ENCODE measurements at regions not wholly inside any gene's neighbourhood (a gene's known extent, or its start where the extent isn't known, plus 50 kb on each side); places are given as distances from the start of the nearest gene placed in this dataset.
"Not testable (repeated sequence)": the region's sequence is repeated elsewhere in the genome, so short reads cannot be mapped to it uniquely, and the experiment has no call there.

DNA sequence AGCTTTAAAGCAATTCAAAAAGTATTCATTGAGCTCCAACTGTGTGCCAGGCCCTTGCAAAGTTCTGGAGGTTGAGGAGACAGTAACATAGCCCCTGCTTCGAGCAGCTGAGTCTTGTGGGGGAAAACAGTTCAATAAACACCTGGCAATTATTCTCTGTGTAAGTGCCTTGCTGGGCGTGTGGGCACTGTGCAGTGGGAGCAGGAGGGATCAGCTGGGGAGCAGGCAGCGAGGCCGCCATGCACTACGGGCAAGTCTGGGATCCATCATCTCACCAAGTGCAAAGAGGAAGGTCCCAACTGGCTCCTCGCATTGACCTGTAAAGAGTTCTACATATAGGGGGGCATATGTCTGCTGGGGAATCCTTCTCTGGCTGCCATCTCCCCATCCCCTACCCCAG is 342.2 kb upstream of the HS6ST1 start:
- no peak for DNase-seq (ENCODE audit: low spot score)

DNA sequence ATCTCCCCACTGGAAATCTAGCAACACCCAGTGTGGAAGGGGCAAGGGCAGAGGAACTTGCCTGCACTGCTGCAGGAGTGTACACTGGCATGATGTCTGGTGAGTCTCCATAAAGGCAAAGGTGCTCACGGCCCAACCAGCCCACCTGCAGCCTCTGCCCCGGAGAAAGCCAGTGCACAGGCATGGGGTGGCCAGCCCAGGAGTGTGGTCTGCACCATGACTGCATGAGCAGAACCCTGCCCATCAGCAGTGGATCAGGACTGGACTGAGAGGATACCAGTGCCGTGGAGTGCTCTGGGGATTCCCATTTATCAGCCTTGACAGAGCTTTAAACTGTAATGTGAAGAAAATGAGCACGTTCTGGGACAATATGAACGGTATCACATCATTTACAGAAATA is 342.6 kb upstream of the HS6ST1 start:
- no peak for DNase-seq (ENCODE audit: low spot score)

DNA sequence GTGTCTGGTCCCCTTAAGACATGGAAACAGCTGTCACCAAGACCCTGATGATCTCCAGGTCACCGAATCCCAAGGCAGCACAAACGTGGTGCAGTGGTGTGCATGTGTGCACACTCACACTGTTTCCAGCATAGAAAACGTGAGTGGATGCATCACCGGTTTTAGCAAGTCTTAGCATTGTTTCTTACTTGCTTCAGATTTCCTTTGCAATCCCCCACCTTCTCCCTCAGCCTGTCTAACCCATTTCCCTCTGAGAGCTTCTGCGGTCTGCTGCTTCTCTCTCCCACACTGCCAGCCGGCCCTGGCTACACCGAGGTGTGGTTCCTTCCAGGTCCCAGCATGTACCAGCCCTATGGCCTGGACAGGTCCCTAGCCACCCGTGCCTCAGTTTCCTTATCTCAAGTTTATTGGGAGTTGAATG is 343.4 kb upstream of the HS6ST1 start:
- no peak for DNase-seq (ENCODE audit: low spot score)

DNA sequence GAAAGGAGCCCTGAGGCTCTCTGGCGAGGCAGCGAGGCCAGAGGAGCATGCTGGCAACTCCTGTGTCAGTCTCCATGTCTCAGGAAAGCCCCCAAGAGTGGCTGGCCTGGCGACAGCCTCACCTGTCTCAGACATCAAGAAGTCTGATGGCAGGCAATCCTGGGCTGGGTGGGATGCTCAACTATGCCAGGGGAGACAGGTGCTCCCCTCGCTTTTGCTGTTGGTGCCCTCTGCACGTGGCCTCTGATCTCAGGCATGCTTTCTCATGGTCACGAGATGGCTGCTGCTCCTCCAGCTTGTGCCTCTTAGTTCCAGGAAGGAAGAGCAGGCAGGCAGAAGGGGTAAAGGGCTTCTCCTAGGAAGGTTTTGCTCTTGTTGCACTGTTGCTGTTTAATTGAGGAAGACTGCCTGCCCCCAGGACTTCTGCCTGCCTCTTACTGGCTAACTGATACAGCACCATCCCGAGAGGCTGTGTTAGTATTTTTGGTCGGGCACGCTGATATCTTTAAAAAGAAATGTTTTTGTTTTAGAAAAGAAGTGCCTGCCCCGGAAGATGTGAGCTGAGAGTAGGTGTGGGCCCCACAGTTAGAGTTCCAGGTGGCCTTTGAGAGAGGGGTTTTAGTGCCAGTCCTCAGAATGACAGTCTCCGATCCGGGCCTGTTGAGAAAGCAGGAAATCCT is 344.8 kb upstream of the HS6ST1 start:
- DNase-seq (ENCODE audit: low spot score), result no peak

DNA sequence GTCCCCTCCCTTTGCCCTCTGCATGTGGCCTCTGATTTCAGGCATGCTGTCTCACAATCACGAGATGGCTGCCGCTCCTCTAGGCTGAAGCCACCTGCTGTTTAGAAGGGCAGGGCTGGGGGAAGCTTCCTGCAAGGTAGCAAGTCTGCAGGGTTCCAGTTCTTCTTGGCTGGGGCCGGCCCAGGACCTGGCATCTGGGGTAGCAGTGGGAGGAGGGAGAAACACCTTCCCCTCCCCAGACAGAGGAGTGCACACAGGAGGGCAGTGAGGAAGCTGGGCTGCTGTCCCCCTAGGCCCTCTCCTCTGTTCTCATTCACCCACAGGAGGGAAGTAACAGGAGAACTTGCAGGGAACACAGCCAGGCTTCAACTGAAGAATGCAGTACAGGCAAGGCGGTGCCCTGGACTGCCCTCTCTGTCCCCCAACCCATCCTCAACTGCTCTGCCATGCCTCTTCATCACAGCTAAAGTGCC is 345.9 kb upstream of the HS6ST1 start:
- no peak for DNase-seq (ENCODE audit: low spot score)

DNA sequence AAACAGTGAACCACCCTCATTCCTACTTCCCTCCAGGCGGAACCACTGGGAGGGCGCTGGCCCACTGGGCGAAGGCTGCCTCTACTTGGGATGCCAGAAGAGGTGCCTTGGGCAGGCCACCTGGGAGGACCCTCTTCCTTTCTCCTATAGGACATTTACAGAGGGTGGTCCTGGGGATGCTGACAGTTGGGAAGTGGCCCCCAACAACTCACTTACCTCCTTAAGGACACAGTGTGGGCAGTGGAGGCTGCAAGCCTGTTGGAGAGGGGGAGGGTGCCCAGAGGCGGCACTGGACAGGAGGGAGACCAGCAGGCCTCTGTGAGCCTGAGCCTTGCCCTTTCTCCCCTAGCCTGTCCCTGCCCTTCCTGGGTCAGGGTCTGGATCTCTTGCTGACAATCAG is 346.4 kb upstream of the HS6ST1 start:
- no peak for DNase-seq (ENCODE audit: low spot score)

DNA sequence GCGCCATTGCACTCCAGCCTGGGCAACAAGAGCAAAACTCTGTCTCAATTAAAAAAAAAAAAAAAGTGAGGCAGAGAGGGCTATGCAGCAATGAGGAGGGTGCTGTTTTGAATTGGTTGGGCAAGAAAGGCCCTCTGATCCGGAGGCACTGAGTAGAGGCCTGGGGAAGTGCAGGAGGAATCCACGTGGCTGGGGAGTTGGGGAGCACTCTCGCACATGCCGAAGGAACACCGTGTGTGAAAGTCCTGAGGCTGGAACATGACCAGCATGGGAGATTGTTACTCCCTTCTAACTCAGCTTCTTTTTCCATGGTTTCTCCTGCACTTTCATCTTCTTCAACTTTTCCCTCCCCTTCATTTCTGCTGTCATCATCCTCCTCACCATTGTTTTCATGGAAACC is 347.9 kb upstream of the HS6ST1 start:
- no peak for DNase-seq (ENCODE audit: low spot score)

DNA sequence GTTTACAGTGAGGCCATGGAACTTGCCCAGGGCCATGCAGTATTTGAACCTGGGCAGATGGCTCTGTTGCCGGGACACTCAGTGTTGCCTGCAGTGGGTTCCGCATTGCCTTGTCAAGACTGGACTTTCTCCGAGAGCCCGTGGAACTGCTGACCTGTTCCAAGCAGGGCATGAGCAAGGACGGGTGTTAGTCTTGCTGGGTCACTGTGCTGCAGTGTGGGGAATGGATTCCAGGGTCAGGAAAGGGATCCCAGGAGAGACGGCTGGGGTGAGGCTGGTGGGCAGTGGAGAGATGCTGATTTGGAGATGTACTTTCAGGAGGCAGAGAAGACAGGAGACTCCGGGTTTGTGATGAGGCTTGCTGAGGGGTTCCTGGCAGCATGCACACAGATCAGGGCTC is 348.7 kb upstream of the HS6ST1 start:
- no peak for DNase-seq (ENCODE audit: low spot score)

DNA sequence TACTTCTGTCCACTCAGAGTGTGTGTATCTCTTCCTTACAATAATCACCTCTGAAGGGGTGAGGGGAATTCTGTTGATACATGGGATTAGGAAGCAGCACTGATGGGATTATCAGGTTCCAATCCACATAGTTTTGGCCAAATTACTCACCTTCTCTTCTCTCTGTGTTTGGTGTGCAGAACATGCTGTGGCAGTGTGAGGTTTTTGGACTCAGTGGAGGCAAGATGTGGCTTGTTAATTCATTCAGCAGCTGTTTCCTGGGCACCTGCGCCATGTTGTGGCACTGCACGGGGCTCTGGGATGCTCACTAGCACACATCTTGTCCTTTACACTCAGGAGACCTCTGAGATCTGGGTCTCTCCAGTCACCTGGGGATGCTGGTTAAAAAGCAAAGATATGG is 350.3 kb upstream of the HS6ST1 start:
- DNase-seq (ENCODE audit: low spot score), result no peak

DNA sequence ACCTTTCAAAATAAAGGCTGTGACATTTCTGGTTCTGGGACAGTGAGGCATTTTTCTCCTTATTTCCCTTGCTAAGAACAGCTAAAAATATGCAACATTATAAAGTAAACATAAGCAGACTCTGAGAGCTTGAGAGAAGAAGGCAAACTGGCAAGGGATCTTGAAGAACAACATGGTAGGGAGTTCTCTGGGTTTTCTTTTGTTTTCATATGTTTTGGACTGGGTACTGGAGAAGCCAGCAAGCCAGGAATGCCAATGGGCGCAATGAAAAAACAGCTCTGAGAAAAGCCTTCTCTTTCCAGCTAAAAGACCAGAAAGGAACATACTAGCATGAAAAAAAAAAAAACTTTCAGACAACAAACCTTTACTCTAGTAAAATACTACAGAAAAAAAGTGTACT is 351.4 kb upstream of the HS6ST1 start:
- no peak for DNase-seq (ENCODE audit: low spot score)

DNA sequence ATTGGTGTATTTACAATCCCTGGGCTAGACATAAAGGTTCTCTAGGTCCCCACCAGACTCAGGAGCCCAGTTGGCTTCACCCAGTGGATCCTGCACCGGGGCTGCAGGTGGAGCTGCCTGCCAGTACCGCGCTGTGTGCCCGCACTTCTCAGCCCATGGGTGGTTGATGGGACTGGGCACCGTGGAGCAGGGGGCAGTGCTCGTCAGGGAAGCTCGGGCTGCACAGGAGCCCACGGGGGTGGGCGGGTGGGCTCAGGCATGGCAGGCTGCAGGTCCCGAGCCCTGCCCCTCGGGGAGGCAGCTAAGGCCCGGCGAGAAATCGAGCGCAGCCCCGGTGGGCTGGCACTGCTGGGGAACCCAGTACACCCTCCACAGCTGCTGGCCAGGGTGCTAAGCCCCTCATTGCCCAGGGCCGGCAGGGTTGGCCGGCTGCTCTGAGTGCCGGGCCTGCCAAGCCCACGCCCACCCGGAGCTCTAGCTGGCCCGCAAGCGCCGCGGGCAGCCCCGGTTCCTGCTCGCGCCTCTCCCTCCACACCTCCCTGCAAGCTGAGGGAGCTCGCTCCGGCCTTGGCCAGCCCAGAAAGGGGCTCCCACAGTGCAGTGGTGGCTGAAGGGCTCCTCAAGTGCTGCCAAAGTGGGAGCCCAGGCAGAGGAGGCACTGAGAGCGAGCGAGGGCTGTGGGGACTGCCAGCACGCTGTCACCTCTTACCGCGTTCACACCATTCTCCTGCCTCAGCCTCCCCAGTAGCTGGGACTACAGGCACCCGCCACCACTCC is 353.5 kb upstream of the HS6ST1 start:
- DNase-seq (ENCODE audit: low spot score), result not testable (repeated sequence)

DNA sequence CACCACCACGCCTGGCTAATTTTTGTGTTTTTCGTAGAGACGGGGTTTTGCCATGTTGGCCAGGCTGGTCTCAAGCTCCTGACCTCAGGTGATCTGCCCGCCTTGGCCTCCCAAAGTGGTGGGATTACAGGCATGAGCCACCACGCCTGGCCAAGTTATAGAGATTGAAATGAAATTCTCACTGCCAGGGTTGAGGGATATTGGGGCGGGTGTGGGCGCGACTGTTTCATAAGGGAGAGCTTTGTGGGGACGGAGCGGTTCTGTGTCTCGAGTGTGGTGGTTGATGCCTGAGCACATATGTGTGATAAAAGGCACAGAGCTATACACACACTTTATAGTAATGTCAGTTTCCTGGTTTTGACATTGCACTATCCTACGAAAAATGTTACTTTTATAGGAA is 361.0 kb upstream of the HS6ST1 start:
- DNase-seq (ENCODE audit: low spot score), result not testable (repeated sequence)

DNA sequence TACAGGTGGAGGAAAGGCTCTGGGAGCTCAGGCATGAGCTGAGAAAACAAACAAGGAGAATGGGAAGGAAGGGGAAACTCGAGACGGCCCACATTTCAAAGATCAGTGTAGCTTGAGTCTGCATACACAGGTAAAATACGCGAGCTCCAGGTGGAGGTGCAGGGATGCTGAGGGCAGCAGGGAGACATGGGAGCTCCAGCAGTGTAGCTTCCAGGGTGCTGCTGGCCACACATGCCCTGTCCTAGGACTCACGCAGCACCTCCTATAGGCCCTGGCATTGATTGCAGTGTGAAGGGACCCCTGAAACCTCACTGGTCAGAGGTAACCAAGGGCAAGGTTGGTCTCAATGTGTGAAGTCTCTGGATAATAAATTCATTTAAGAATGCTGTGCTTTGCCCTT is 362.8 kb upstream of the HS6ST1 start:
- no peak for DNase-seq (ENCODE audit: low spot score)

DNA sequence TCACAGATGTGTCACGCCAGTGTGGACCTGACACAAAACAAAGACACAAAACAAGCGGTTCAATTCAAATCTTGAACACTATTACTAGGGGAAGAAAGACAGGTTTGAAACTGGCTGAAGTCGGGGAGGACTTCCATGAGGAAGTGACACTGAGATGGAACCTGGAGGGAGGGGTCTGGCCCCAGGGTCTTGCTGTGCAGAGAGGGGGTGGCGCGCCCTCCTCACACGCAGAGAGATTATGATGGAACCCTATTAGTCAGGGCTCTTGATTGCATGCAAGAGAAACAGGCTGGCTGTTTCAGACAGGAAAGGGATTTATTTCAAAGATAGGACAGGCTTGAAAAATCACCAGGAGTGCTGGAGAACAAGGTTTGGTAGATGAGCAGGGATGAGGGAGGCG is 363.6 kb upstream of the HS6ST1 start:
- DNase-seq (ENCODE audit: low spot score), result no peak

DNA sequence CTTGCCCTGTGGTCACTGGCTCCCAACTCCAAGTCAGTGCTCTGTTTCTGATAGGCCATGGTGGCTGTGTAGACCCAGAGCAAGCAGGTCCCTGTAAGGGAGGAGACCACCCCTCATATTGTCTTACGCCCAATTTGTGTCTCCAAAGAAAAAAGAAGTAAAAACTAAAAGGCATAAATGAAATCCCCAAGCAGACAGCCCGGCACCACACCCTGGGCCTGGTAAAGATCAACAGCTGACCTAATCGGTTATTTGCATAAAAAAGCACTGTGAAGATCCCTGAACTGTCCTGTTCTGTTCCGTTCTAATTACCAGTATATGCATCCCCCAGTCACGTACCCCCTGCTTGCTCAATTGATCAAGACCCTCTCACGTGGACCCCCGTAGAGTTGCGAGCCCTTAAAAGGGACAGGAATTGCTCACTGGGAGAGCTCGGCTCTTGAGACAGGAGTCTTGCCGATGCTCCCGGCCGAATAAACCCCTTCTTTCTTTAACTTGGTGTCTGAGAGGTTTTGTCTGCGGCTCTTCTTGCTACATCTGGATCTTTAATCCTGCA is 364.1 kb upstream of the HS6ST1 start:
- no peak for DNase-seq (ENCODE audit: low spot score)

DNA sequence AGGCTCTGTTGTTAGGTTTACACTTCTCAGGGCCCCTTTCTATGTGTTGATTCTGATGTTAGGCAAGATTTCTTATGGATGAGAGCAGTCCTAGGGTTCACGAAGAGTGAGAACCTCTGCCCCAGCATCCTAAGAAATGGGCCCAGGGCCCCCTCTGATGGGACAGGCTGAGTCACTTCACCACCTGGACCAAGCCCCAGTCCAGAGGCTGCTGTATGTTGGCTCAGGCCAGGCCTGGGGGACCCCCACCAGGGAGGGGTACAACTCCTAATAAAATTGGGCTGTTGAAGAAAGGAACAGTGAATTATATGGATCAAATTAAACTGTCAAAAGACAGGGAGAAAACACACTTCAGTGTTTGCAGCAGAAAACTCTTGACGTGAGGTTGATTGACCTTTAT is 365.9 kb upstream of the HS6ST1 start:
- DNase-seq (ENCODE audit: low spot score), result no peak

DNA sequence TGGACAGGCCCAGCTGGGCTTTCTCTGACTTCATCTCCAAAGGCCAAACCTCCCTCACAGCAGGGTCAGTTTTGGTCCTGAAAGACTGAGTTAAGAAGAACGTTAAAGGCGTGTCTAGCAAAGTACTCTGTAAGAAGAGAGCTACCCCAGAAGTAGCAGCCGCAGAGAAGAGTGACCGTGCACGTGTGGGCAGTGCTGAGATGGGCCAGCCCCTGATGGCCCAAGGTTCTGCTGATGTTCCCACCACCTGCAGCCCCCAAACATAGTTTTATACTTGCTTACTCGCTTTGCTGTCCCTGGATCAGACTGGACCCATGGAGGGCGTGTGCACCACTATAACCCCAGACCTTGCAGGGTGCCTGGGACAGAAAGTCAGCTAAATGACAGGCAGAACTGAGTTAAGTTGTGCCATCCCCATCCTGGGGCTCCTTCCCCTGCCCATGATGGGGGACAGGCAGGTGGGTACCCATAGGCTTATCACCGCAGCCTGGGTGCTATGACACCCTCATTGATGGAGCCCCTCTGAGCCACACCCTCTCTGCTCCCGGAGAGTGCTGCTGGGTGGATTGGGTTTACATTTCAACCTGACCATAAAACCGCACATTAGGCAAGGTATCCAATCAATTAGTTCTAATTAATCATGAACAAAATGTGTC is 367.3 kb upstream of the HS6ST1 start:
- no peak for DNase-seq (ENCODE audit: low spot score)

DNA sequence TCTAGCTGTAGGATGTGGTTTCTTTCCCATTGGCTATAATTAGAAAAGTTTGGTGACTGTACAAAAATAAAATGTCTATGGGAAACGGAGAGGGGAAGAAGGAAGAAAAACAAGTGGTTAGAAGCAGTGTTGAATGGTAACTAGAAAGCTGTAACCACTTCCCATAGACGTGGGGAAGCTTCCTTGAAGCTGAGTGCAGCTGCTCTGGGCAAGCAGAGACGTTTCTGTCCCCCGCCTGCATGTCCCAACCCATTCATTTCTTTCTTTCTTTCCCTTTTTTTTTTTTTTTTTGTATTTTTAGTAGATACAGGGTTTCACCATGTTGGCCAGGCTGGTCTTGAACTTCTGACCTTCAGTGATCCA is 367.8 kb upstream of the HS6ST1 start:
- DNase-seq (ENCODE audit: low spot score), result no peak

DNA sequence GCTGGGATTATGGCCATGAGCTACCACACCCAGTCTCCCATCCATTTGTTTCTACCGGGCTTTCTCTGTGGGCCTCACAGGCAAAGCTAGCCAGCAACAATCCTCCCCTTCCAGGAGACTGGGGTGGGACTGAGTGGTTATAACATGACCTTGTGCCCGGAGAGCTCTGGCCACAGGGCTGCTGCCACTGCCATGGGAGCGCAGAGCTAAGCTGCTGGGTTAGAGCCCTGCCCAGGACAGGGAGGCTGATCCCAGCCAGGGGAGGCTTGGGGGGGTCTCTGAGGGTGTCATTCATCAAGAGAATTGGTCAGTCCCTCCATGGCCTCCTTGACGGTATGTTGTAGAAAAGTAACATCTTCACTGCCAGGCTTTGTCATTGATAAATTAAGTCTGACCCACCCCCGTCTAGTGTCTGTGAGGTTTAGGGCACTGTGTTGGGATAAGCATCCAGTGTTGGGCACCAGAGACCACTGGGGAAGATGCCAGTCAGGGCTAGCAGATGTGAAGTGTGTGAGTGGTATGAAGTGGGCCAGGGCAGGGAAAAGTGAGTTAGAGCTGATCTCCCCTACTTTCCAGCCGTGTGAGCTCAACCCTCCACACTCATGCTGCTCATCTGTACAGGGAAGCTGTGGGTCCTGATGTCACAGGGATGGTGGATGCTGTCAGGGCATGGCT is 368.4 kb upstream of the HS6ST1 start:
- DNase-seq (ENCODE audit: low spot score), result no peak

DNA sequence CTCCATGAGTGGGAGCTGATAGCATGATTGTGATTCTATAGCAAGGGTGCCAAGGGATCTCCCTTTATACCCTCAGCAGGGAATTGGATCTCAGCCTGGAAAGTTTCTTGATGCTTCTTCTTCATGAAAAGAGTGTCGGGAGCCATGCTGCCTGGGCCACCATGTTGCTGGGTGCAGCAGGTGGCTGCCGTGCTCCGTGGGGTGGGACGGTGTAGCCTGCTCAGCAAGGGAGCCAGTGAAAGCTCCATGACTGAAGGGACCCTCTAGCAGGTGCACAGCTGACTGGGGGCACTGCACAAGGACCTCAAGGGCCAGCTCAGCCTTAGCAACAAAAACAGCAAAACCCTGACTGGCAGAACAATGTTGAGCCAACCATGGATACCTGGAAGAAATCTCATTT is 368.9 kb upstream of the HS6ST1 start:
- DNase-seq (ENCODE audit: low spot score), result no peak

DNA sequence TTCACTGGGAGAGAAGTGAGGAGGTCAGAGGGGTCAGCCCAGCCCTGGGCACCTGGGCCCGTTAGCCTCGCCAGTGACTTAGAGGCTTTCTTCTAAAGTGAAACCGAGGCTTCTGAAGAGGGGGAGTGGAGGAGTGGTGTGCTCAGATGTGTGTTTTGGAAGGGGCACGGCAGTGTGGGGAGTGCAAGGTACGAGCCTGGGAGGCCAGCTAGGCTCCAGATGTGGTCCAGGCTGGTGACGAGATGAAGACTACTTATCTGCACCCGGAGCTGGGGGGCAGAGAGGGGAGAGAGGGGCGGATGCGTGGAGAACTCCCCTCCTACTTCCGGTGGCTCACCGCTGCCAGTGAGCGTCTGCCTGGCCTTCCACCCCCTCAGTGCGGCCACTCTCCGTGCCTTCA is 371.3 kb upstream of the HS6ST1 start:
- DNase-seq (ENCODE audit: low spot score), result no peak

DNA sequence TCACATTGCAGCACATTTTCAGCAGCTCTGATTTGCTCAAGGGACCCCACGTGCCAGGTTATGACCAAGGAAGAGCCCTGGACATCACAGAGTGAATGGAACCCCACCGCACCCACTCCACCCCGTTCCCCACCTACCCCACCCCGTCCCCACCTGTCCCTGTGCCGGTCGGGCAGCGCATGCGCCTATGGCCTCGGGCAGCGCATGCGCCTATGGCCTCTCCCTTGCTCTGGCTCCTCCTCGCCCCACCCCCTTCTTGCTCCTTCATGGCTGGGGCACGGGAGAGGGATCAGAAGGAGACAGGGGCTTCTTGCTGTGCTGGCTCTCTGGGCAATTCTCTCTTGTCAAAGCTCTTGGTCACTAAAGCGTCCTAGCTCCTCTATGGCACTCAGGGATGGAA is 371.8 kb upstream of the HS6ST1 start:
- no peak for DNase-seq (ENCODE audit: low spot score)
